HG03064 (cell line): ENCODE measurements at regions not wholly inside any gene's neighbourhood (a gene's known extent, or its start where the extent isn't known, plus 50 kb on each side); places are given as distances from the start of the nearest gene placed in this dataset.

Experiments
- ATAC-seq: cut with Tn5 transposase; IDR thresholded peaks from one replicate; pipeline ENCODE4 v1.9.1; 2021; ENCODE audit warnings: low read depth; ENCODE audit not compliant: unreplicated experiment

DNA sequence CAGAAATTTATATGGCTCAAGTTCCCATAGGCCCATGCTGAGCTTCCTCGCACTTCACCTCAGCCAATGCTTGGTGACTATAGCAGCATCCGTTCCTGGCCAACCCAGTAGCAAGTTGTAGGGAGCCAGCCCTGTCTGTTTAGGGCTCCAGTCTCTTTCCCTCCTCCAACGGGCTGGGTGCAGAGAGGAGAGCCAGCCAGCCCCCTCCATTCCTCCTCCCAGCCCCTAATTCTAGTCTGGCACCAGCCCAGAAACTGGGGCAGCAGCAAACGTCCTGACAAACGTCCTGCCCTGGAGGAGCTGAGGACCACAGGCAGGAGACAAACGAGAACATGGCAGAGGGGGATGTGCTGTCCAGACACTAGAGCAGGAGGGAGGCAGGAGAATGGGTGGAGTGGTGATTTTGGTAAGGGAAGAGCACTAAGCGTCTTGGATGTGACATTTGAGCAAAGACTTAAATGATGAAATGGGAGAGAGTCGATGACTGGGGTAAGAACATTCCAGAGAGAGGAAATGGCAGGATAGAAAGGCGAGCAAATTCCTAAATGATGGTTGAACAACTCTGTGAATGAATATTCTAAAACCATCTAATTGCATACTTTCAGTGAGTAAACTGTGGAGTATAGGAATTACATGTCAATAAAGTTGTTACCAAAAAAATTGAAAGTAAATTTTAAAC is 222.5 kb upstream of the DAPK1 start:
- no peak for ATAC-seq

DNA sequence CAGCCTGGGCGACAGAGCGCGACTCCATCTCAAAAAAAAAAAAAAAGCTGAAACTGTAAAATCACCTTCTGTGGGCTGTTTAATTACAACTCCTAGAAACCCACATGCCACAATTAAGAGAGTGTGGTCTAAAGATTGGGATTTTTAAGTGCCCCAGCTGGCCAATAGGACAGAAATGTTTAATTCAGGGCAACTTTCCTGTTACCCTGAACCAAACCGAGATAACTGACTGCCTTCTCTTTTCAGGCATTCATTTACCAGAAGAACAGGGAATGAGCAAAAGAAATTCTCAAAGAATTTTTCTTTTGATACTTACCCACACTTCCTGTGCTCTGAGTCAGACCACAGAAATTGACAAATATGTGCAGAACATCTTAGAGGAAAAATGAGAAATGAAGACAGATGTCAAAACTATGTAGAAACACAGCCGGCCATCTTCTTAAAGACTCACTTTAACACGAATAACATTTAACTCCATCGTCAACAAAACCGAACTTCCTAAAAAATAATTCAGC is 221.3 kb upstream of the DAPK1 start:
- no peak for ATAC-seq

DNA sequence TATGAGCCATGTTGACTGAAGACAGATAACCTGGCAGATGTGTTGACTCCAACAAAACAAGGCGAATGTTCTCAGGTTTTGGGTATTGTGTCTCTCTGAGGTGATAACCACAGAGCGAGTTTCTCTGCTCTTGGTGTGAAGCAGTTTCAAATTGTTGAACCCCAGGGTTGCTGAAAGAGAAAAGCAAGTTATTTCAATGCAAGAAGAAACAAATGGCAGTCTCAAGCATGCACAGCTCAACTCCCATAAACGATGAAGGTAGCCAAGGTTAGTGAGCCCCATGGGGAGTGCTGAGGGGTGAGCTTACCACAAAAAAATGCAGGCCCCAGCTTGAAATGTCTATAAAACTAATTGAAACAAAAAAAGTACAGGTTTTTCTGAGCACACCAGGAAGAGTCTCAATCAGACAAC is 220.8 kb upstream of the DAPK1 start:
- ATAC-seq, result no peak

DNA sequence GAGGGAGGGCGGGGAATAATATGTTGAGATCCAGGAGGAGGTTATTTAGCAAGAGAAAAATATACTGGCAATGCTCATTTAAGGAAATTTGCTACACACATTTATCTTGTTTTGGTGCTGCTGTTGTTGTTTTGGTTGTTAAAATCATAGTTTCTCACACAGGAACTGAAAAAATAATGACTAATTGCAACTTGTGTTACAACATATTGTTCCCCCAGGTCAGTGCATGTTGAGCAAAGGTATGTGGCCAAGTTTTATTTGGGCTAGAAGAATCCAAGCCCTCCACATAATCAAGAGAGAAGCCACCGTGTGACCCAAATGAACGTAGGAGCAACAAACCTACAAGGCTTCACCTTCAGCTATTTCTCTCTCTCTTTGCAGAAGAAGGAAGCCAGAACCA is 220.3 kb upstream of the DAPK1 start:
- no peak for ATAC-seq

DNA sequence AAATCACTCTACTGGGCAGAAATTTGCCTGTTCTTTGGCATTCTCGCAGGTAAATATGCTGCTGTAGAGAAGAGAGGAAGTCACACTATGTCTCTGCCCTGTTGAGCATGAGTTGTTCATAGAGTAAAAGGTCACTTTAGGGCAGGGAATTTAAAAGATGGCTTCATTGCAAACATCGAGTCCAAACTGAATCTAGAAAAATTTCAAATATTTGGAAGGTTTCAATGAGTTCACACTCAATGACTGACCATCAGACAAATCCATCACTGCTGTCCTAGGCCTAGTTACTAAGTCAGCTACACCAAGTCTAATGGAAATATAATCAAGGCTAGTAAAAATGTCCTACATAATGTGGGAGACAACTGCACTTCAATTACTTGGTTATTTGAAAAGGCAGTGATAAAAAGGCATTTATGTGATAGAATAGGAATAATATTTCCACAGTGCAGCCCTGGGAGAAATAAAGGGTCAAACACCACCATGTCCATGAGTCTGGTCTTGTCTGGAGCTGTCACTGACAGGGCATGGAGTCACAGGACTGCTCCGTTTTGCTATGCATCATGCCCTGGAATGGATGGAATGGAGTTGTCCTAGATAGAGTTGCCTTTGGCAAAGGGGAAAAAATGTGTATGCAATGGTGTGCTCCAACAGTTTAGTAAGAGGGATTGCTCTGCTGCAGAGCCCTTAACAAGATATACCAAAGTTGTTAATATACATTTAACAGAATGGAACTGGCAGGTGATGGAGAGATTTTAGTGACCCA is 218.5 kb upstream of the DAPK1 start:
- no peak for ATAC-seq

DNA sequence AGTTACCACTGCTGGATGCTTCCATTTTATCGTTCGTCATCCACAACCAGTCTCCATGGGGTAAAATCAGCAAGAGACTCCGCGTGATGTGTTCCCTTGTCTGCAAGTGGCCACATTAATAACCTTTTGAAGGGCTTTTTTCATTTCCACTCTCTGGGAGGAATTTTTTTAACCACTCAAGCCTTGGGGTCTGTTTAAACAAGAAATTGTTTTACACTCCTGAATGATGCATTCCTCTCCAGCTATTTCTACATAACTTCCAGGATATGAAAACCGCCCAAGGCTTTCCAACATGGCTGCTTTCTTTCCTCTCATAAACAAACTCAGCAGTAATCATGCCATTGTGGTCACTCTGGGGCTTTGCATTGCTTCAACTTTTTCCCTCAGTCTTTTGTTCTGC is 217.2 kb upstream of the DAPK1 start:
- no peak for ATAC-seq

DNA sequence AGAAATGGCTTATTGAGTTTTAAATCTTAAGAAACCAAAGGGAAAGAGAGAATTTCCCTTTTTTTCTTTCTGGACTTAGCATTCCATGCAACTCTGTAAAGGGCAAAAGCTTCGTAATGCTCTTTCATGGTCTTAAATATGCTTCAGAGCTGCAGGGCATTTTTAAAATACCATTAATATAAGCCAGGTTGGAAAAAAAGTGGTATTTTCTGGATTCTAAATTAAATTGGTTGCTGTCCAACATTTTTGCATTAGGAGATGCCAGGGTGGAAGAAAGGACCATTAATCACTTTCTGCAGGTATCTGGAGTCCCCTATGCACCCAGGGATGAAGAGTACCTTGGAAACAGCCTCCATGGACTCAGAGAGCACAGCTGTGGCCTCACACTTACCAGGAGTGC is 215.1 kb upstream of the DAPK1 start:
- ATAC-seq, result no peak

DNA sequence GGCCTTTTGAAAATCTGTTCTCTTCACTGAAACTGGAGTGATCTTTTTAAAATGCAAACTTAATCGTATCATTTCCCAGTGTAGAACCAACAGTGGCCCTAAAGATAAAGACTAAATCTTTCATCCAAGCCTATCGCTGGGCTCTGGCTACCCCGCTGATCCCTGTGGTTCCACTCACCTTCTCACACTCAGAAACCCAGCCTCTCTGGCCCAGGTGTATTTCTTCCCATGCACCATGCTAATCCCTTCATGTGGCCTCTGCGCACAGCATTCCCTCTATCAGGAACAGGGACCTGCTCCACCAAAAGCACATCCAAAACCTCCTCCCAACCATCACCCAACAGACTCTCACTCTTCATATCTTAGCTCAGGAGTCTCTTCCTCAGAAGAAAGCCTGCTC is 214.1 kb upstream of the DAPK1 start:
- ATAC-seq, result no peak

DNA sequence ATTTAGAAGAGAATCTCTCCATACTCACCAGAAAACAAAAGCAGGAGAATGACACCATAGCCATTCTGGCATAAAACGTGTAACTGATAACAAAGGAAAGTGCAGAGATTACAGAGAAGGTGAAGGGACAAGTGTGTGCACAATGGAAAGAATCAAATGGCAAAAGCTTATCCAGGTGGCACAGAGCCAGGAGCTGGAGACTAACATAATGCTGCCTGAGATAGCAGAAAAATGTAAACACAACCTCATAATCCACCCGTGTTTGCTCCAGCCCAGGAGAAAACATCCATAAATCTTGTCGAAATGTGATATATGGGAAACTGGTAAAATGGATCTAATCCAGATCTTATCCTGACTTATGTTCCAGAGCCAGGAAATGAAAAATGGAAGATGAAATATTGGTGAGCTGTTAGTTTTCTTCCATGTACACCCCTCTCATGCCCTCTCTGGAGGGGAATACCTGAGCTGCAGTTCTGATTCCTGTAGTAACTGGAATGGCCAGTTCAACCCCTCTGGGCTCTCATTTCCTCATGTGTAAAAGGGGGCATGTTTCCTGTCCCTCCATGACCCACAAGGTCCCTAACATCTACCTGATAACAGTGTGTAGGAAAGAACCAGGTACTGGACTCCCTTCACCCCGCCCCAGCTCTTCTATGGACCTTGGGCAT is 212.3 kb upstream of the DAPK1 start:
- no peak for ATAC-seq

DNA sequence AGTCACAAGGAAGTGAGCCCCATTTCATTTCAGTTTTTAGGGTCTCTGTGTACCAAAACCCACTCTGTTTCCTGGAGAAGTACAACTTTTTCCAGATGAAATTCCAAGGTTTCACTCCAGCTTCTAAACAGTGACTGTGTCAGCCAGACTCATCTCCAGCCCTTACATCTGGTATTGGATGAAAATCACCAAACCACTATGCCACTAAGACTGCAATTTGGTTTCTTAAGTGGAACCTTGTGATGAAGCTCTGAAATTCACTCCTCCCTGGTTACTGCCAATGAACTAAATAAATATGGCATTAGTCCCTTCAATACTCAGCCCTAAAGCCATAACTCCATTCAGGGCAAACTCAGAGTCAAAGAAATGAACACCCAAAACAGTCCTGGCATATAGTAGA is 211.2 kb upstream of the DAPK1 start:
- ATAC-seq, result no peak

DNA sequence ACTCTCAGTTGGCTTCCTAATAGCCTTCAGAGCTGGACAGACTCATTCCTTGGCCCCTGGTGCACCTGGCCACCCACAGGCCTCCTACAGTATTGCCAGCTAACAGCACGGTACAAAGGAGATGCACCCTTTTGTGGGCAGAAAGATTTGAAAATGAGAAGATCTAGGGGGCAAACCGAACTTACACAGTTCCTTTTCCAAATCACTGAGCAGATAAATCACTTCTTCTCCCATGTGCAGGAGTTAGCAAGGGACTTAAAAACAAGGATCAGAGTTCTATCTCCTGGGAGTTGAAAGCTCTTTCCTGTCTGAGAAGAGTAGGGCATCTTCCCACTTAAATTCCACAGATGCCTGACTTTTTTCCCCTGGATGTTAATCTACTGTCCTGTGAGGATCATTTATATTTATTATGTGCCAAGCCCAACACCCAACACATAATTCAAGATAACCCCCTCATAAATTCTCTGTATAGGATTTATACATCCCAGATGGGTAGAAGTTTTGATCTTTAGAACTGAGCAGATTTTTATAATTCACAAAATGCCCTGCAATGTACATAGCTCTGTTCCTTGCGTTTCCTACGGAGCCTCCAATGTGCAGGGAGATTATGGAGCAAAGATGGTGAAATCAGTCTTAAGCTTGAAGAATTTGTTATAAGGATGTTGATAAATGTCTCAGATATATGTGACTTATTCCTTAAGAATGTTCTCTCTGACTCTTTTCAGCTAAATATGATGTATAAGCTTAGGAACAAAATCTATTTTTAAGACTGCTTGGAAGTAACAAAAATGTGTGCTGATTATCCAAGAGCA is 207.2 kb upstream of the DAPK1 start:
- no peak for ATAC-seq

DNA sequence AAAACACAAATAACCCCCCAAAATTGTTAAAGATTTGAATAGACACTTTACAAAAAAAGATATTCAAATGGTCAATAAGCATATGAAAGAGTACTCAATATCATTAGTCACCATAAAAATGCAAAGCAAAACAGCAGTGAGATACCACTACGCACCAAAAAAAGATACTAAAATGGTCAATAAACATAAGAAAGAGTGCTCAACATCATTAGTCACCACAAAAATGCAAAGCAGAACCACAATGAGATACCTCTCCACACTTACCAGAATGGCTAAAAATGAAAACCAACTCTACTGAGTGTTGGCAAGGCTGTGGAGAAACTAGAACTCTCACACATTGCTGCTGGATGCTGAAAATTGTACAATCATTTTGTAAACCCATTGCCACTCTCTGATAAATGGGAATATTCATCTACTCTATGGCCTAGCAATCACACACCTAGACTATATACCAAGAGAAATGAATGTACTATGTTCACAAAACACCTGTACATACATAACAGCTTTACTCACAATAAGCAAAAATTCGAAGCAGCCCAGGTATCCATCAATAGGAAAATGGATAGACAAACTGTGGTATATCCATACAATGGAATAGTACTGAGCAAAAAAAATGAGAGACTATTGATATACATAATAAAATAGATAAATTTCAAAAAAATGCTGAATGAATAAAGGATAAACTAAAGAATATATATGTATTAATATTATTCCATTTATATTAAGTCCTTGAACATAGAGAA is 205.0 kb upstream of the DAPK1 start:
- ATAC-seq, result no peak

DNA sequence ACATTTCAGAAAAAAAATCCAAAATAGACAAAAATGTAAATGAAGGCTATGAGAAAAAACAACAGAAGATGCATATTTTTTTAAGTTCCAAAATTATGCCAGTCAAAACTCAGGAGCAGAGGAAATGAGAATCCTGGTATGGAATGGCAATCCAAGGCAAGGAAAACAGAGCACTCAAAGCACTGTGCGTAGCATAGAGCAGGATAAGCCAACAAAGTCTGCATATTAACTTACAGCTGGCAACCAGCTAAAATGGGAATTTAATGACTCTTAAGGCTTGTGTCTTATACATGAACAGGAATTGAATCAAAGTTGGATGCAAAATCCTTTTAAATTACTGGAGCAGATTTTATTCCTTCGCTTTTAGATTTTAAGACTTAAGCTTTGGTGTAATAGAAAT is 203.5 kb upstream of the DAPK1 start:
- no peak for ATAC-seq

DNA sequence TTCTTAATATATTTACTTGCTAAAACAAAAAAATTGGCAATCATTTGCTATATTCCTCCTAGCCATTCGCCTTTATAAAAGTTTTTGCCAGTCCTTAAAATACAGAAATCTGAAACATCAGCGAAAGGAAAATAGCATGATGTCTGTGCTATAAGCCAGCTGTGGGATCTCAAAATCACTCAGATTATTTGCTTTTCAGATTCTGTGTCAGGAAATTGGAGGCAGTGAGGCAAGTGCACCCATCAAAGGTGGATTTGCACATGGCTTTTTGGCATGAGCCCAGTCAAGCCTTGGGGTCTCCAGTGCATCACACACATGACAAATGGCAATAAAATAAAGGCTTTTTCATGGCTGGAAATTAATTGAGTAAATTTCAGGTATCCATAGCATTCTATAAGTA is 196.8 kb upstream of the DAPK1 start:
- ATAC-seq, result no peak

DNA sequence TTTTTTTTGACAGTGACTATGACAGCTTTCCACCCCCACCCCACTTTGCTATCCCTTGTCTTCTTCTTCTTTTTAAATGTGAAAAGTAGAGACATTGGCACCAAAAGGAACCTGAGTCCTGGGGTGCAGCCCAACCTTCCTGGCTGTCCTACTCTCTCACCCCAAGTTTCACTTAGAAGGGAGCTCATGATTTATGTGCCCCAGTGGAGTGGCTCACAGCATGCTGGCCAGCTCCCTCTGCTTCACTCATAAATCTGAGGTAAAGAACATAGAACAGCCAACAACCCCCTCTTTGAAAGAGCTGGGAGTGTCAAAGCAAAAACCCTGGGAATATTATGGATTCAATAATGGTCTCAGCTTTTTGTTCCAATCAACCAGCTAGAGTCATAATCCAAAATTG is 196.3 kb upstream of the DAPK1 start:
- no peak for ATAC-seq

DNA sequence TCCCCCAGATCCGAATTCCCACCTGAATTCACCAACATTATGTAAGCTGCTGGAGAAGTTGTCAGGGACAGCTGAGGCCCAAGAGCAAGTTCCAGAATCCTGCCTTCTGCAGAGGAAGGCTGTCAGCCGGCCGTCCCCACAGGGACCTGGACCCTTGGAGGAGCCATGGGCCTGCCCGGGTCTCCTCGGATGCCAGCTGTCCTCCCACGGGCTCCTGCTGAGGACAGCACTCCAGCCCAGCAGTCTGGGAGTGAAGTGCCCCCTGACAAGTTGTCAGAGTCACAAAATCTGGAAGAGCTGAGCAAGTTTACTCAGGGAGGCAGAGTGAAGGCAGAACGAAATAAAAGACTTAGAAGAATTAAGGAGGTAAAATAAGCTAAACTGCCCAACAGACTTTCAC is 192.5 kb upstream of the DAPK1 start:
- ATAC-seq, result no peak

DNA sequence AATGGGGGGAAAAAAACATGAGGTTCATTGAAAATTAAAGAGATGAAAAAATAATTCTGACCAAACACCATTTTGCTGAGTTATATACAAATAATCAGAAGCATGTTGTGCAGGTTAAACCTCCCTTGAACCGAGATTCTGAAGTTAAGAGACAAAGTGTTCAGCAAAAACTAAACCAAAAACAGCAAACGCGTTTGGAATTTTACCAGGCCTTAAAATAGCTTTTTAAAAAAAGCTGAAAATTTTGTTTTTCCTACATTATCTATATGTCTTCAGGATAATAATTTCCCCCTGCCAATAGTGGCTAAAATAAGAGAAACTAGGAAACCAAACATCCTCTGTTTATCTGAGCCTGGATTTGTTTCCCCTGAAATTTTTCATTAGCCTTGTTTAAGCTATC is 191.7 kb upstream of the DAPK1 start:
- ATAC-seq, result no peak

DNA sequence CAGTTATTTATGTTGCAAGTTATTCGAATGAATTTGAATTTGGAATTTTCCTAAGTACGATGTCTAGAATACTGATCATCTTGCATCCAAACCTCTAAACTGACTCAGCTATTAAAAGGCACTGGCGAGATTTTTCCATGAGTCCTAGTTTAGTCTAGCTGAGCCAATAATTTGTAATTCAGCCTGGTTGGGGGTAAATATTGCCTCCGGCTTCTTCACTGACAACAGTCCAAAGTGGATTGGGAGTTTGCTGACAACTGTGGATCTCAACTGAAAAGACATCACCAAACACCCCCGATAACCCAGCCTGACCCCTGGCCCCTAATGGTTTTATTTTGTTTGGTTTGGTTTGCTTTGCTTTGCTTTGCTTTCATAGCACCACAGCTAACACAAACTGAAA is 189.8 kb upstream of the DAPK1 start:
- no peak for ATAC-seq

DNA sequence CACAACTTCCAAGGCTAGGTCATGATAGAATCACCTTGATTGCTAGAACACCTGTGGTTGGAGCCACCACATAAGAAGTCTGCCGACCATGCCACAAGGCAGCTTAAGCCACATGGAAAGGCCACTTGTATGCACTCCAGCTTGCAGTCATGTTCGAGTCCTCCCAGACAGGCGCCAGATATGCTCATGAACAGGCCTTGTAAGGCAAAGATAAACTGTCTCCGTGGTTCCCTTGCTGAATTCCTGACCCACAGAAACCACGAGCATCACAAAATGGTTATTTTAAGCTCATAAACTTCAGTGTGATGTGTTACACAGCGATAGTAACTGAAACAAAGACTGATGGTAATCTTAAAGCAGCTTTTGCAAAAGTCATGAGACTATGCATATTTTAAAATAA is 188.4 kb upstream of the DAPK1 start:
- no peak for ATAC-seq

DNA sequence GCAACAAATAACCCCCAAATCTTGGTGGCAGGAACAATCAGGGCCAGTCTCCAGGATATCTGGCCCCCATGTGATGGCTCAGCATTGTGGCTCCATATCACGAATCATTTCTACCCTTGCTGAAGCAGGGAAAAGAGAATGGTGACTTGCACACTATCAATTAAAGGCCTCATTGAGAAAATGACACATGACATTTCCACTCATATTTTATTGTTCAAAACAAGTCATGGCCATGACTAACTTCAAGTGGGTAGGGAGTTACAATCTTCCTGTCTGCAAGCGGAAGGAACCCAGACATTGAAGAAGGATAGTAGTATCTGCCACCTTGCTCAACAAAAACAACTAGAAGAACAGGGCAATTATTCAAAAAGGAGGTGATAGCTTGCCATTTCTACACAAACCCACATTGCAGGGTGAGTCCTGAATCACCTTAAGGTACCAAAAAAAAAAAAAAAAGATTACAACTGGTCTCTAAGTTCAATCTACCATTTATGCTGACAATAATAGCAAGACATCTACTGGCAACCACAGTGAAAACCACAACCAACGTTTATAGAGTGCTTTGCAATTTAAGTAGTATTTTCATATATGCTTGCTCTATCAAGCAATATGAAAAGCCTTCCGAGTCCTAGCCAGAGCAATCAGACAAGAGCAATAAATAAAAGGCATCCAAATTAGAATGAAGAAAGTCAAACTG is 186.7 kb upstream of the DAPK1 start:
- ATAC-seq, result no peak
